Progenitor cell of endocrine pancreas (in vitro differentiated cells): ENCODE measurements at regions not wholly inside any gene's neighbourhood (a gene's known extent, or its start where the extent isn't known, plus 50 kb on each side); places are given as distances from the start of the nearest gene placed in this dataset.
"Not testable (repeated sequence)": the region's sequence is repeated elsewhere in the genome, so short reads cannot be mapped to it uniquely, and the experiment has no call there.

ENCODE experiments used
- DNase-seq: peaks from one replicate; pipeline ENCODE4 v3.0.0; 2021; ENCODE audit warnings: low spot score; ENCODE audit not compliant: unreplicated experiment
- H3K27ac Mint-ChIP-seq: 2 replicates; pipeline ENCODE4 v1.8.0; 2021; ENCODE audit warnings: mild to moderate bottlenecking, moderate library complexity, mixed read lengths
- H3K27me3 Mint-ChIP-seq: 2 replicates; pipeline ENCODE4 v1.8.0; 2021; ENCODE audit warnings: mixed read lengths
- H3K36me3 Mint-ChIP-seq: 2 replicates; pipeline ENCODE4 v1.8.0; 2022; ENCODE audit warnings: mixed read lengths; ENCODE audit not compliant: insufficient read depth
- H3K4me1 Mint-ChIP-seq: 2 replicates; pipeline ENCODE4 v1.8.0; 2021; ENCODE audit warnings: low read depth, mixed read lengths
- H3K4me3 Mint-ChIP-seq: 2 replicates; pipeline ENCODE4 v1.8.0; 2021; ENCODE audit warnings: low read depth, mild to moderate bottlenecking, moderate library complexity, mixed read lengths
- H3K9me3 Mint-ChIP-seq: 2 replicates; pipeline ENCODE4 v1.8.0; 2021; ENCODE audit warnings: low read depth, mixed read lengths
- CTCF ChIP-seq: fragments of 200-600 bp; sonication (generic); IDR thresholded peaks from one replicate; pipeline ENCODE4 v1.5.0; 2021; ENCODE audit warnings: antibody characterized with exemption, mild to moderate bottlenecking; ENCODE audit not compliant: unreplicated experiment

DNA sequence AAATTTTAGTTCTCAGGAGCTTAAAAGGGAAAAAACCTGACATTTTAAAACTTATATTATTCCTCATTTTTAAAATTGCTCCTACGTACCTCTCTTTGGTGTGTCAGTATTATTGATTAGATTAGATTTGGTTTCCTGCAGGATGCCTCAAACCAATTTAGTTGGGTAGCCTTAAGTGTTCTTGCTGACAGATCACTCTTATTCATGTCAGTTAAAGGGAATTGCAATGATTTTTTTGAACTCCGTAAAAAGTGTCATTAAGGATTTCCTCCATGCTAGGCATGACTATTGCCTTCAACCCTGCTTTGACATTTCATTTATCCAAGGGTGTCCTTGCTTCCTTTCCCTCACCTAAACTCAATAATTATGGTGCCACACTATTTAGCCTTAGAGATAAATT lies 149.0 kb upstream of the CDH7 start:
- no peaks in the 10 kb centered on the region for H3K4me1 Mint-ChIP-seq
- H3K27me3 Mint-ChIP-seq, result no peaks in the 10 kb centered on the region

GRCh38 chr18:65592435-65592834 lies 158.4 kb upstream of the CDH7 start:
- Mint-ChIP-seq H3K36me3 (no peaks in the 10 kb centered on the region), H3K27ac (peak overlapping the region; percentile 59), H3K9me3 (no peaks in the 10 kb centered on the region), H3K4me1 (peaks cover 4% of the 10 kb centered on the region), H3K4me3 (no peak overlapping the region), H3K27me3 (no peaks in the 10 kb centered on the region)
- DNase-seq, result no peak
- no peak for TF ChIP-seq CTCF

More for the DNA sequence above, 149.0 kb upstream of the CDH7 start:
- TF ChIP-seq CTCF, result no peak
- no peak for DNase-seq
- no peaks in the 10 kb centered on the region for H3K36me3 Mint-ChIP-seq
- no peak overlapping the region for H3K4me3 Mint-ChIP-seq
- no peak overlapping the region for H3K27ac Mint-ChIP-seq
- no peaks in the 10 kb centered on the region for H3K9me3 Mint-ChIP-seq

- H3K4me1 Mint-ChIP-seq, result peaks cover 2% of the 10 kb centered on the region
- no peak for TF ChIP-seq CTCF
- no peaks in the 10 kb centered on the region for H3K9me3 Mint-ChIP-seq
- no peaks in the 10 kb centered on the region for H3K36me3 Mint-ChIP-seq
- no peak for DNase-seq
- no peaks in the 10 kb centered on the region for H3K27me3 Mint-ChIP-seq
- no peak overlapping the region for H3K4me3 Mint-ChIP-seq
- no peak overlapping the region for H3K27ac Mint-ChIP-seq
Measured at GRCh38 chr18:65587491-65587890, 163.3 kb upstream of the CDH7 start.

DNA sequence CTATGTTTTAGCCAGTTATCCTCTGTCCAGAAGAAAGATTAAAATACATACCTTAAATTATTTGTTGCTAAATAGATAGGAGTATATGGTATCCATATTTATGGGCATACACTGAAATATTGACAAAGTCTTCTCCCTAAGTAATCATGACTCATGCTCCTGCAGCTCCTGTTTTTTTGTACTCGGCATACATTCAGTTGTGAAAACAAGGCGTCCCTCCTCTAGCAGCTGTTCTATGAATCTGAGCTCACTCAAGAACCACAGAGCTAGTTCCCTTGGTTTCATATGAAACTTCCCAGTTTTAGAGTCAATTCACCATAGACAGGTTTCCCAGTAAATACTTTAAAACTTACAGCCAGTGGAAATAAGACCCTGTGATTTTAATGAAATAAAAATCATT lies 168.7 kb upstream of the CDH7 start:
- not testable (repeated sequence) for H3K27ac Mint-ChIP-seq, H3K36me3 Mint-ChIP-seq, H3K27me3 Mint-ChIP-seq, H3K9me3 Mint-ChIP-seq, DNase-seq, H3K4me1 Mint-ChIP-seq, H3K4me3 Mint-ChIP-seq

GRCh38 chr18:65568866-65569265 lies 181.9 kb upstream of the CDH7 start:
- no peak for TF ChIP-seq CTCF
- DNase-seq, result no peak
- Mint-ChIP-seq H3K36me3 (no peaks in the 10 kb centered on the region), H3K27ac (no peak overlapping the region), H3K4me3 (no peak overlapping the region), H3K4me1 (no peaks in the 10 kb centered on the region), H3K9me3 (peaks cover 3% of the 10 kb centered on the region), H3K27me3 (no peaks in the 10 kb centered on the region)

- H3K36me3 Mint-ChIP-seq, result no peaks in the 10 kb centered on the region
- peak; percentile 64 for TF ChIP-seq CTCF
- H3K9me3 Mint-ChIP-seq, result peaks cover 3% of the 10 kb centered on the region
- H3K4me3 Mint-ChIP-seq, result no peak overlapping the region
- no peak overlapping the region for H3K27ac Mint-ChIP-seq
- no peaks in the 10 kb centered on the region for H3K4me1 Mint-ChIP-seq
- DNase-seq, result no peak
- no peaks in the 10 kb centered on the region for H3K27me3 Mint-ChIP-seq
Measured at GRCh38 chr18:65567372-65567771, 183.4 kb upstream of the CDH7 start.
